ENCODE measurements at regions not wholly inside any gene's neighbourhood (a gene's known extent, or its start where the extent isn't known, plus 50 kb on each side); places are given as distances from the start of the nearest gene placed in this dataset.

DNA sequence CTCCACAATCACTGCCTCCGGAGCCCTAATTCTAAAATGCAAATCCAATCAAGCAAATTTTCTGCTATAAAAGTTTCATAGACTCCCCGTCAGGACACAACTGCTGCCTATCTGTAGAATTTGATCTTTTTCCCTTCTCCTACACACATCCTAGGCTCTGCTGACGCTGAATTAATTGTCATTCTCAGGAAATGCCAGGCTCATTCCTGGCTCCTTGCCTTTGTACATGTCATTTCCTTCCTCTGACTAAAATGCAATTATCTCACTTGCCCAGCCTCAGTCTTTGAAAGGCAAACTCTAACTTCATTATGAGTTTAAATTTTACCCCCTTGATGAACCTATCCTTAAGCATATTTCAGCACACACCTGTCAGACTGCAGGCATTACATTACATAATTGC is 844.9 kb upstream of the CRIM1 start:
- Histone ChIP-seq H3K4me2 (ENCODE audit: insufficient read depth in 1 of 2, low read depth in 2 of 2, low read length in 2 of 2) (no peak overlapping the region), H2BK20ac (ENCODE audit: low read length) (no peak overlapping the region), H3K23me2 (ENCODE audit: low read depth, low read length) (no peaks in the 10 kb centered on the region), H4K20me1 (replicated peaks in 1 of 2; ENCODE audit: control insufficient read depth in 1 of 2, insufficient read depth in 2 of 2, low read length in 2 of 2) (no peaks in the 10 kb centered on the region), H3K4me3 (ENCODE audit: extremely low read depth in 1 of 4, insufficient read depth in 2 of 4, low read depth in 3 of 4, low read length in 4 of 4) (no peak overlapping the region), H3K23ac (ENCODE audit: insufficient read length) (no peak overlapping the region), H3K27me3 (replicated peaks in 1 of 4; ENCODE audit: control insufficient read depth in 3 of 4, extremely low read depth in 1 of 4, insufficient read depth in 3 of 4, low read length in 3 of 4) (no peaks in the 10 kb centered on the region), H4K5ac (ENCODE audit: insufficient read length, low read depth, low read length) (no peak overlapping the region), H2AK5ac (ENCODE audit: low read depth, low read length) (no peak overlapping the region), H2BK5ac (ENCODE audit: low read depth, low read length) (no peak overlapping the region), H4K8ac (ENCODE audit: extremely low read depth, insufficient read depth, low read length) (no peak overlapping the region), H4K91ac (replicated peaks; ENCODE audit: insufficient read length, low read length) (no peak overlapping the region), H3K9ac (replicated peaks in 1 of 4; ENCODE audit: extremely low read depth in 1 of 4, low read depth in 3 of 4, low read length in 3 of 4) (no peak overlapping the region), H2BK12ac (ENCODE audit: low read depth, low read length) (no peak overlapping the region), H3K56ac (replicated peaks; ENCODE audit: insufficient read length, low read depth, low read length) (no peak overlapping the region), H3K18ac (ENCODE audit: extremely low read depth, low read length) (no peak overlapping the region), H3K14ac (ENCODE audit: insufficient read length) (no peak overlapping the region), H3K4ac (replicated peaks; ENCODE audit: insufficient read length, low read depth, low read length) (no peak overlapping the region), H3K9me3 (ENCODE audit: insufficient read depth in 2 of 2, low read depth in 1 of 2, low read length in 1 of 2) (no peaks in the 10 kb centered on the region), H3K79me2 (ENCODE audit: control insufficient read depth in 1 of 2, insufficient read depth in 2 of 2, low read length in 2 of 2) (no peaks in the 10 kb centered on the region), H3K27ac (ENCODE audit: low read depth, low read length) (no peak overlapping the region), H2BK120ac (replicated peaks; ENCODE audit: low read depth, low read length) (no peak overlapping the region), H2AFZ (ENCODE audit: low read length) (no peak overlapping the region), H3K79me1 (ENCODE audit: low read depth, low read length) (no peaks in the 10 kb centered on the region), H3K36me3 (ENCODE audit: control insufficient read depth in 2 of 4, insufficient read depth in 4 of 4, low read length in 3 of 4) (no peaks in the 10 kb centered on the region), H3K4me1 (replicated peaks in 1 of 4; ENCODE audit: control insufficient read depth in 3 of 4, insufficient read depth in 4 of 4, low read length in 3 of 4) (no peaks in the 10 kb centered on the region; a peak in 1 of 7 replicates), H2BK15ac (ENCODE audit: low read length) (no peak overlapping the region)
- ChIA-PET CTCF (ENCODE audit: partially characterized antibody) (no interaction called here), POLR2A (ENCODE audit: partially characterized antibody) (no interaction called here)
- WGBS, 2 experiments (ENCODE audit: extremely low coverage in 1 of 2, insufficient coverage in 1 of 2, insufficient read length in 1 of 2, insufficient replicate concordance in 2 of 2, low coverage in 1 of 2, low lambda C conversion rate in 2 of 2, missing lambda C conversion rate in 1 of 2): 81% methylated on average over 3 of the region's 3 CpGs; no CpG with 5 or more reads in 1 of the 2 experiments
- TF ChIP-seq SAP30 (IDR thresholded peaks at IDR 0.05; ENCODE audit: insufficient read depth, insufficient replicate concordance, low read length) (no peak), MAX (IDR thresholded peaks at IDR 0.05) (no peak), NANOG (IDR thresholded peaks at IDR 0.05; ENCODE audit: insufficient read depth, low read depth, low read length, poor library complexity, severe bottlenecking) (no peak), KDM4A (IDR thresholded peaks at IDR 0.05; ENCODE audit: low read depth, low read length, severe bottlenecking) (no peak), JUN (IDR thresholded peaks at IDR 0.05; ENCODE audit: low read depth, low read length) (no peak), PHF8 (conservative IDR thresholded peaks at IDR 0.05; ENCODE audit: low read depth, low read length) (no peak), CTBP2 (IDR thresholded peaks at IDR 0.05; ENCODE audit: borderline replicate concordance, insufficient read depth, insufficient read length, low read length) (no peak), CBX8 (IDR thresholded peaks at IDR 0.05; ENCODE audit: borderline replicate concordance, low read depth, low read length) (no peak), CBX5 (IDR thresholded peaks at IDR 0.05; ENCODE audit: low read depth, low read length) (no peak), SUZ12 (IDR thresholded peaks at IDR 0.05; ENCODE audit: low read length) (no peak)
- FAIRE-seq (no peak), DNase-seq (ENCODE audit: low read depth in 1 of 2, low spot score in 2 of 2) (no peak)

Data from H1 (cell line).